Activated CD8-positive, alpha-beta T cell treated with anti-CD3 and anti-CD28 coated beads, Interleukin-2, amount 10 ng/mL, durations not matched to agents 7 days and 5 days (primary cell): ENCODE measurements at regions not wholly inside any gene's neighbourhood (a gene's known extent, or its start where the extent isn't known, plus 50 kb on each side); places are given as distances from the start of the nearest gene placed in this dataset.
"Not testable (repeated sequence)": the region's sequence is repeated elsewhere in the genome, so short reads cannot be mapped to it uniquely, and the experiment has no call there.

Experiments
- ATAC-seq: fragments of 150-1000 bp; cut with Tn5 transposase; one replicate; pipeline ENCODE4 v1.10.0; 2021; ENCODE audit warnings: moderate library complexity
- CTCF ChIA-PET: fragments of 350-600 bp; sonication (Branson Sonifier 250); formaldehyde crosslinking; loops from one replicate; lab custom pipeline; 2021; ENCODE audit warnings: antibody characterized with exemption; lab: Charles Lee
- POLR2A ChIA-PET: fragments of 350-600 bp; sonication (Branson Sonifier 250); formaldehyde crosslinking; loops from one replicate; lab custom pipeline; 2021; ENCODE audit warnings: antibody characterized with exemption; lab: Charles Lee
- DNase-seq: peaks from one replicate; pipeline ENCODE4 v3.0.0-alpha.2; 2020
- H3K27ac Mint-ChIP-seq: one replicate; pipeline ENCODE4 v1.8.0; 2021; ENCODE audit warnings: mild to moderate bottlenecking, mixed read lengths
- H3K27me3 Mint-ChIP-seq: one replicate; pipeline ENCODE4 v1.8.0; 2021; ENCODE audit warnings: low read depth, mixed read lengths
- H3K36me3 Mint-ChIP-seq: one replicate; pipeline ENCODE4 v1.8.0; 2021; ENCODE audit warnings: low read depth, mixed read lengths
- H3K4me1 Mint-ChIP-seq: one replicate; pipeline ENCODE4 v1.8.0; 2021; ENCODE audit warnings: low read depth, mixed read lengths
- H3K4me3 Mint-ChIP-seq: one replicate; pipeline ENCODE4 v1.8.0; 2021; ENCODE audit warnings: mild to moderate bottlenecking, mixed read lengths
- H3K9me3 Mint-ChIP-seq: one replicate; pipeline ENCODE4 v1.8.0; 2022; ENCODE audit warnings: mixed read lengths; ENCODE audit not compliant: insufficient read depth

GRCh38 chr10:100656454-100656853, 88.9 kb upstream of the PAX2 start:
- Mint-ChIP-seq H3K4me1 (peaks cover 27% of the 10 kb centered on the region), H3K27me3 (peaks cover 76% of the 10 kb centered on the region), H3K4me3 (no peak overlapping the region), H3K36me3 (peaks cover 10% of the 10 kb centered on the region), H3K9me3 (no peaks in the 10 kb centered on the region), H3K27ac (no peak overlapping the region)
- DNase-seq (no peak), ATAC-seq (peak; percentile 34)
- ChIA-PET POLR2A (no interaction called here), CTCF (no interaction called here)

GRCh38 chr10:100658269-100658668, 87.1 kb upstream of the PAX2 start:
- ChIA-PET CTCF (no interaction called here), POLR2A (no interaction called here)
- Mint-ChIP-seq H3K27me3 (peaks cover 72% of the 10 kb centered on the region), H3K36me3 (peaks cover 10% of the 10 kb centered on the region), H3K4me1 (peaks cover 27% of the 10 kb centered on the region), H3K4me3 (no peak overlapping the region), H3K9me3 (no peaks in the 10 kb centered on the region), H3K27ac (no peak overlapping the region)
- DNase-seq (no peak), ATAC-seq (no peak)

GRCh38 chr10:100659361-100660098, 85.9 kb upstream of the PAX2 start:
- Mint-ChIP-seq H3K4me3 (no peak overlapping the region), H3K36me3 (peaks cover 10% of the 10 kb centered on the region), H3K4me1 (peaks cover 18% of the 10 kb centered on the region), H3K27me3 (peaks cover 66% of the 10 kb centered on the region), H3K27ac (no peak overlapping the region), H3K9me3 (no peaks in the 10 kb centered on the region)
- DNase-seq: no peak
- ChIA-PET CTCF (no interaction called here), POLR2A (no interaction called here)
- no peak for ATAC-seq

GRCh38 chr10:100660365-100660764, 85.0 kb upstream of the PAX2 start:
- Mint-ChIP-seq H3K36me3 (peaks cover 8% of the 10 kb centered on the region), H3K9me3 (no peaks in the 10 kb centered on the region), H3K4me1 (peaks cover 12% of the 10 kb centered on the region), H3K27ac (no peak overlapping the region), H3K27me3 (peaks cover 65% of the 10 kb centered on the region), H3K4me3 (no peak overlapping the region)
- DNase-seq (no peak), ATAC-seq (no peak)
- ChIA-PET CTCF (no interaction called here), POLR2A (no interaction called here)

GRCh38 chr10:100660945-100661344, 84.4 kb upstream of the PAX2 start:
- Mint-ChIP-seq H3K9me3 (no peaks in the 10 kb centered on the region), H3K27ac (no peak overlapping the region), H3K4me1 (peaks cover 6% of the 10 kb centered on the region), H3K27me3 (peaks cover 59% of the 10 kb centered on the region), H3K4me3 (no peak overlapping the region), H3K36me3 (peaks cover 3% of the 10 kb centered on the region)
- POLR2A ChIA-PET: interaction anchor here (0.6 kb wide), 1 partner anchor 82 kb away, joined by 3 read pairs; no protein-coding TSS in a partner anchor
- CTCF ChIA-PET: no interaction called here
- no peak for ATAC-seq
- no peak for DNase-seq

- no peak overlapping the region for H3K27ac Mint-ChIP-seq
Measured at GRCh38 chr10:100661520-100661919, 83.9 kb upstream of the PAX2 start.

GRCh38 chr10:100662067-100662466, 83.3 kb upstream of the PAX2 start:
- no peak overlapping the region for H3K27ac Mint-ChIP-seq
- ATAC-seq: no peak
- H3K9me3 Mint-ChIP-seq: no peaks in the 10 kb centered on the region
- H3K4me1 Mint-ChIP-seq: peaks cover 4% of the 10 kb centered on the region
- DNase-seq: no peak
- POLR2A ChIA-PET: no interaction called here
- H3K4me3 Mint-ChIP-seq: no peak overlapping the region
- H3K36me3 Mint-ChIP-seq: peaks cover 3% of the 10 kb centered on the region
- H3K27me3 Mint-ChIP-seq: peaks cover 55% of the 10 kb centered on the region
- CTCF ChIA-PET: no interaction called here

More at GRCh38 chr10:100661520-100661919, 83.9 kb upstream of the PAX2 start:
- ATAC-seq: no peak
- Mint-ChIP-seq H3K4me3 (no peak overlapping the region), H3K27me3 (peaks cover 57% of the 10 kb centered on the region), H3K4me1 (peaks cover 4% of the 10 kb centered on the region), H3K9me3 (no peaks in the 10 kb centered on the region), H3K36me3 (peaks cover 3% of the 10 kb centered on the region)
- POLR2A ChIA-PET: interaction anchor here (0.6 kb wide), 1 partner anchor 82 kb away, joined by 3 read pairs; no protein-coding TSS in a partner anchor
- DNase-seq: no peak
- CTCF ChIA-PET: no interaction called here

- Mint-ChIP-seq H3K27me3 (peaks cover 55% of the 10 kb centered on the region), H3K4me3 (no peak overlapping the region), H3K9me3 (no peaks in the 10 kb centered on the region), H3K27ac (no peak overlapping the region), H3K4me1 (no peaks in the 10 kb centered on the region), H3K36me3 (no peaks in the 10 kb centered on the region)
- ATAC-seq (no peak), DNase-seq (no peak)
- CTCF ChIA-PET: no interaction called here
- POLR2A ChIA-PET: no interaction called here
Measured at GRCh38 chr10:100664316-100665149, 80.8 kb upstream of the PAX2 start.

GRCh38 chr10:100666634-100667033, 78.7 kb upstream of the PAX2 start:
- POLR2A ChIA-PET, H3K27ac Mint-ChIP-seq, H3K9me3 Mint-ChIP-seq, DNase-seq, H3K36me3 Mint-ChIP-seq, H3K4me1 Mint-ChIP-seq, ATAC-seq, H3K4me3 Mint-ChIP-seq: not testable (repeated sequence)
- CTCF ChIA-PET: interaction anchor here (1.5 kb wide), 1 partner anchor 78 kb away, joined by 3 read pairs; no protein-coding TSS in a partner anchor
- H3K27me3 Mint-ChIP-seq: peaks cover 54% of the 10 kb centered on the region

- Mint-ChIP-seq H3K4me3 (no peak overlapping the region), H3K4me1 (peaks cover 7% of the 10 kb centered on the region), H3K36me3 (no peaks in the 10 kb centered on the region), H3K9me3 (no peaks in the 10 kb centered on the region), H3K27me3 (peaks cover 56% of the 10 kb centered on the region), H3K27ac (no peak overlapping the region)
- no peak for ATAC-seq
- DNase-seq: no peak
- CTCF ChIA-PET: interaction anchor here (1.3 kb wide), 1 partner anchor 202 kb away, joined by 8 read pairs; no protein-coding TSS in a partner anchor
- POLR2A ChIA-PET: no interaction called here
Measured at GRCh38 chr10:100669616-100670015, 75.8 kb upstream of the PAX2 start.

- CTCF ChIA-PET: interaction anchor here (1.3 to 1.6 kb wide), 3 partner anchors 71 to 202 kb away, joined by 4 to 14 read pairs (median 8); no protein-coding TSS in a partner anchor
- Mint-ChIP-seq H3K27me3 (peaks cover 52% of the 10 kb centered on the region), H3K4me1 (peaks cover 7% of the 10 kb centered on the region), H3K9me3 (no peaks in the 10 kb centered on the region), H3K27ac (no peak overlapping the region), H3K4me3 (no peak overlapping the region), H3K36me3 (no peaks in the 10 kb centered on the region)
- ATAC-seq: no peak
- no peak for DNase-seq
- POLR2A ChIA-PET: no interaction called here
Measured at GRCh38 chr10:100670368-100670767, 75.0 kb upstream of the PAX2 start.
